ENCODE measurements at regions not wholly inside any gene's neighbourhood (a gene's known extent, or its start where the extent isn't known, plus 50 kb on each side); places are given as distances from the start of the nearest gene placed in this dataset.

GRCh38 chr10:10627414-10627813 lies 390.3 kb upstream of the CELF2 start:
- Histone ChIP-seq H3K27me3 (ENCODE audit: control insufficient read depth, insufficient read depth, low read length) (no peaks in the 10 kb centered on the region), H3K4me3 (ENCODE audit: low read length in 3 of 3) (no peak overlapping the region), H3K4me1 (ENCODE audit: control insufficient read depth in 2 of 3, insufficient read depth in 2 of 3, low read depth in 1 of 3, low read length in 3 of 3) (no peaks in the 10 kb centered on the region), H3K9ac (ENCODE audit: low read length in 3 of 3) (no peak overlapping the region), H3K27ac (ENCODE audit: low read depth in 2 of 2, low read length in 2 of 2) (no peak overlapping the region), H3K9me3 (ENCODE audit: control insufficient read depth in 2 of 3, insufficient read depth in 1 of 3, low read length in 3 of 3) (no peaks in the 10 kb centered on the region), H3K36me3 (ENCODE audit: control insufficient read depth in 2 of 3, insufficient read depth in 3 of 3, low read length in 3 of 3) (no peaks in the 10 kb centered on the region)
- DNase-seq (no peak), FAIRE-seq (no peak)
- intact Hi-C loops (cut with DNase I) = no loop called here
- no peak for TF ChIP-seq CTCF (IDR thresholded peaks at IDR 0.05; ENCODE audit: borderline replicate concordance, extremely low read depth, insufficient read depth)

GRCh38 chr10:10629512-10629911 lies 388.2 kb upstream of the CELF2 start:
- Histone ChIP-seq H3K4me3 (ENCODE audit: low read length in 3 of 3) (no peak overlapping the region), H3K4me1 (ENCODE audit: control insufficient read depth in 2 of 3, insufficient read depth in 2 of 3, low read depth in 1 of 3, low read length in 3 of 3) (no peaks in the 10 kb centered on the region), H3K36me3 (ENCODE audit: control insufficient read depth in 2 of 3, insufficient read depth in 3 of 3, low read length in 3 of 3) (no peaks in the 10 kb centered on the region), H3K27ac (ENCODE audit: low read depth in 2 of 2, low read length in 2 of 2) (no peak overlapping the region), H3K9ac (ENCODE audit: low read length in 3 of 3) (no peak overlapping the region), H3K9me3 (ENCODE audit: control insufficient read depth in 2 of 3, insufficient read depth in 1 of 3, low read length in 3 of 3) (no peaks in the 10 kb centered on the region), H3K27me3 (ENCODE audit: control insufficient read depth, insufficient read depth, low read length) (no peaks in the 10 kb centered on the region)
- intact Hi-C loops (cut with DNase I) = no loop called here
- FAIRE-seq (no peak), DNase-seq (no peak)
- TF ChIP-seq CTCF (IDR thresholded peaks at IDR 0.05; ENCODE audit: borderline replicate concordance, extremely low read depth, insufficient read depth) = no peak

- TF ChIP-seq CTCF (IDR thresholded peaks at IDR 0.05; ENCODE audit: borderline replicate concordance, extremely low read depth, insufficient read depth) = no peak
- FAIRE-seq = no peak
- no peak overlapping the region for H3K4me3 ChIP-seq (ENCODE audit: low read length in 3 of 3)
- intact Hi-C loops (cut with DNase I) = no loop called here
- H3K9ac ChIP-seq (ENCODE audit: low read length in 3 of 3) = no peak overlapping the region
- H3K27ac ChIP-seq (ENCODE audit: low read depth in 2 of 2, low read length in 2 of 2) = no peak overlapping the region
- H3K9me3 ChIP-seq (ENCODE audit: control insufficient read depth in 2 of 3, insufficient read depth in 1 of 3, low read length in 3 of 3) = no peaks in the 10 kb centered on the region
- H3K27me3 ChIP-seq (ENCODE audit: control insufficient read depth, insufficient read depth, low read length) = no peaks in the 10 kb centered on the region
- no peaks in the 10 kb centered on the region for H3K36me3 ChIP-seq (ENCODE audit: control insufficient read depth in 2 of 3, insufficient read depth in 3 of 3, low read length in 3 of 3)
- DNase-seq = no peak
- no peaks in the 10 kb centered on the region for H3K4me1 ChIP-seq (ENCODE audit: control insufficient read depth in 2 of 3, insufficient read depth in 2 of 3, low read depth in 1 of 3, low read length in 3 of 3)
These were observed 387.4 kb upstream of the CELF2 start for GRCh38 chr10:10630281-10630680.

- FAIRE-seq = no peak
- no peaks in the 10 kb centered on the region for H3K36me3 ChIP-seq (ENCODE audit: control insufficient read depth in 2 of 3, insufficient read depth in 3 of 3, low read length in 3 of 3)
- H3K9me3 ChIP-seq (ENCODE audit: control insufficient read depth in 2 of 3, insufficient read depth in 1 of 3, low read length in 3 of 3) = no peaks in the 10 kb centered on the region
These were observed 386.9 kb upstream of the CELF2 start for GRCh38 chr10:10630782-10631181.

More at GRCh38 chr10:10630782-10631181, 386.9 kb upstream of the CELF2 start:
- H3K4me1 ChIP-seq (ENCODE audit: control insufficient read depth in 2 of 3, insufficient read depth in 2 of 3, low read depth in 1 of 3, low read length in 3 of 3) = no peaks in the 10 kb centered on the region
- H3K27me3 ChIP-seq (ENCODE audit: control insufficient read depth, insufficient read depth, low read length) = no peaks in the 10 kb centered on the region
- DNase-seq = no peak
- TF ChIP-seq CTCF (IDR thresholded peaks at IDR 0.05; ENCODE audit: borderline replicate concordance, extremely low read depth, insufficient read depth) = no peak
- no peak overlapping the region for H3K9ac ChIP-seq (ENCODE audit: low read length in 3 of 3)
- H3K4me3 ChIP-seq (ENCODE audit: low read length in 3 of 3) = no peak overlapping the region
- intact Hi-C loops (cut with DNase I) = no loop called here
- no peak overlapping the region for H3K27ac ChIP-seq (ENCODE audit: low read depth in 2 of 2, low read length in 2 of 2)

Data from kidney (tissue), 13 donors.